ENCODE measurements at regions not wholly inside any gene's neighbourhood (a gene's known extent, or its start where the extent isn't known, plus 50 kb on each side); places are given as distances from the start of the nearest gene placed in this dataset.

DNA sequence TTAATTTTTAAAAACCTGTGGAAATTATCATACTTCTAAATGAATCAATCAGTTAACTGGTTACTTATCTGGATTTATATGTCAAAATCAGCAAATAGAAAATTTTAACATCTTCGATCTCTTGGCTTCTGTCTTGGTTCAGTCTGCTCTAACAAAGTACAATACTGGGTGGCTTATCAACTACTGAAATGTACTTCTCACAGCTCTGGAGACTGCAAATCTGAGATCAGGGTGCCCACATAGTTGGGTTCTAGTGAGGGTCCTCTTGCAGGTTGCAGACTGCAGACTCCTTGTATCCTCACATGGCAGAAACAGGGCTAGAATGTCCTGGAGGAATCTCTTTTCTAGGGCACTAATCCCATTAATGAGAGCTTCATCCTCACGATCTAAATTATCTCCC lies 1851.6 kb upstream of the TENM3 start:
- no peak for TF ChIP-seq POLR2A (IDR thresholded peaks at IDR 0.05)
- TF ChIP-seq, protein P1, sequence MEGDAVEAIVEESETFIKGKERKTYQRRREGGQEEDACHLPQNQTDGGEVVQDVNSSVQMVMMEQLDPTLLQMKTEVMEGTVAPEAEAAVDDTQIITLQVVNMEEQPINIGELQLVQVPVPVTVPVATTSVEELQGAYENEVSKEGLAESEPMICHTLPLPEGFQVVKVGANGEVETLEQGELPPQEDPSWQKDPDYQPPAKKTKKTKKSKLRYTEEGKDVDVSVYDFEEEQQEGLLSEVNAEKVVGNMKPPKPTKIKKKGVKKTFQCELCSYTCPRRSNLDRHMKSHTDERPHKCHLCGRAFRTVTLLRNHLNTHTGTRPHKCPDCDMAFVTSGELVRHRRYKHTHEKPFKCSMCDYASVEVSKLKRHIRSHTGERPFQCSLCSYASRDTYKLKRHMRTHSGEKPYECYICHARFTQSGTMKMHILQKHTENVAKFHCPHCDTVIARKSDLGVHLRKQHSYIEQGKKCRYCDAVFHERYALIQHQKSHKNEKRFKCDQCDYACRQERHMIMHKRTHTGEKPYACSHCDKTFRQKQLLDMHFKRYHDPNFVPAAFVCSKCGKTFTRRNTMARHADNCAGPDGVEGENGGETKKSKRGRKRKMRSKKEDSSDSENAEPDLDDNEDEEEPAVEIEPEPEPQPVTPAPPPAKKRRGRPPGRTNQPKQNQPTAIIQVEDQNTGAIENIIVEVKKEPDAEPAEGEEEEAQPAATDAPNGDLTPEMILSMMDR (IDR thresholded peaks at IDR 0.05), result no peak
